ENCODE measurements at regions not wholly inside any gene's neighbourhood (a gene's known extent, or its start where the extent isn't known, plus 50 kb on each side); places are given as distances from the start of the nearest gene placed in this dataset.

DNA sequence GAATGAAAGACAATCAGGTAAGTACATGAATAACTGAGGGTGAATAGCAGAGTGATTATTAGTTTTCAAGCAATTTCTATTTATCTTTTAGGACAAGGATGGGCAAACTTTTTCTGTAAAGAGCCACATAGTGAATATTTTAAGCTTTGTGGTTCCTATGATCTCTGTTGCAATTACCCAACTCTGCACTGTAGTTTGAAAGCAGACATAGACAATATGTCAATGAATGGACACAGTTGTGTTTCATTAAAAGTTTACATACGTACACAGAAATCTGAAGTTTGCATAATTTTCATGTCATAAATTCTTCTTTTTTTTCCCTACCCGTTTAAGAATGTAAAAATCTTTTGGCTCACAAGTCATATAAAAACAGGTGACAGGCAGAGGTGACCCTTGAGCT is 71.4 kb downstream of the ZNF281 start:
- no peak overlapping the region for H4K8ac ChIP-seq (ENCODE audit: low read length)
- H2BK12ac ChIP-seq (ENCODE audit: low read length in 2 of 2), result no peak overlapping the region
- H3K4me1 ChIP-seq (ENCODE audit: control insufficient read depth, insufficient read depth, low read depth, low read length), result peaks cover 2% of the 10 kb centered on the region
- no peak overlapping the region for H2BK5ac ChIP-seq (ENCODE audit: low read depth, low read length, poor library complexity, severe bottlenecking)
- H3K18ac ChIP-seq (ENCODE audit: low read depth in 1 of 2, low read length in 2 of 2), result no peak overlapping the region
- no peak overlapping the region for H2BK15ac ChIP-seq (ENCODE audit: low read depth, poor library complexity, severe bottlenecking)
- H3K4me2 ChIP-seq (ENCODE audit: low read length, poor library complexity, severe bottlenecking), result no peak overlapping the region
- H3K79me1 ChIP-seq (replicated peaks; ENCODE audit: low read length, poor library complexity, severe bottlenecking), result no peaks in the 10 kb centered on the region
- no peak overlapping the region for H3K14ac ChIP-seq (ENCODE audit: low read length in 2 of 2)
- H3K9me3 ChIP-seq (ENCODE audit: control insufficient read depth, low read length), result no peaks in the 10 kb centered on the region
- no peak overlapping the region for H2AFZ ChIP-seq (ENCODE audit: low read depth, low read length)
- H3K27me3 ChIP-seq (ENCODE audit: control insufficient read depth in 1 of 2, insufficient read depth in 1 of 2, low read length in 2 of 2), result no peaks in the 10 kb centered on the region
- no peak for DNase-seq
- no peak overlapping the region for H3K4me3 ChIP-seq (ENCODE audit: insufficient read depth in 1 of 2, low read depth in 1 of 2, low read length in 2 of 2)
- no peak overlapping the region for H3K27ac ChIP-seq (ENCODE audit: low read length, poor library complexity, severe bottlenecking)
- H2AK5ac ChIP-seq (ENCODE audit: low read length, severe bottlenecking), result no peak overlapping the region
- no peak overlapping the region for H4K91ac ChIP-seq (ENCODE audit: low read length)
- WGBS, result 100% methylated on average over 1 of the region's 2 CpGs
- no peak overlapping the region for H3K23ac ChIP-seq (ENCODE audit: low read length in 2 of 2)
- H3K36me3 ChIP-seq (ENCODE audit: control insufficient read depth in 1 of 2, insufficient read depth in 2 of 2, low read depth in 1 of 2, low read length in 2 of 2), result no peaks in the 10 kb centered on the region
- no peak overlapping the region for H3K9ac ChIP-seq (ENCODE audit: low read length)
- H3K4ac ChIP-seq (ENCODE audit: low read depth in 1 of 2, low read length in 2 of 2), result no peak overlapping the region
- no peak overlapping the region for H2BK120ac ChIP-seq (ENCODE audit: low read depth, low read length)

DNA sequence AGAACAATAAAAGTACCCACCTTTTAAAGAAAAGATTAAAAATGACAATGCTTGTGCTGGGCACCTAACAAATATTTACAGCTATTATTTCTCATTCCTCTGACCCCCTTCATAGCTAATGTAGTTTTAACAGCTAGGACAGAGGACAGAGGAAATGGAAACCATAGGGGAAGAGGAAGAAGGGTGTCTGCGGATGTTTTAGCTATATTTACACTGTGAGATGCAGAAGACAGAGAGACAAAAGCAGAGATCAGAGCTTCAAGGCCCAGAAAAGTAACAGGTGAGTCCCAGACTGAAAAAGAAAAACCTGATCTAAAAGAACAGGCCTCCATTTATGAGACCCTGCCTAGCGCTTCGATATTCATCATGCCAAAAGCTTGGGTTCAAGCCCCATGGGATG is 72.0 kb downstream of the ZNF281 start:
- Histone ChIP-seq H3K36me3 (ENCODE audit: control insufficient read depth in 1 of 2, insufficient read depth in 2 of 2, low read depth in 1 of 2, low read length in 2 of 2) (no peaks in the 10 kb centered on the region), H3K27me3 (ENCODE audit: control insufficient read depth in 1 of 2, insufficient read depth in 1 of 2, low read length in 2 of 2) (no peaks in the 10 kb centered on the region), H3K14ac (ENCODE audit: low read length in 2 of 2) (no peak overlapping the region), H3K27ac (ENCODE audit: low read length, poor library complexity, severe bottlenecking) (no peak overlapping the region), H2BK5ac (ENCODE audit: low read depth, low read length, poor library complexity, severe bottlenecking) (no peak overlapping the region), H3K4ac (ENCODE audit: low read depth in 1 of 2, low read length in 2 of 2) (peak overlapping the region in 1 of 2 experiments; percentile 61), H2BK120ac (ENCODE audit: low read depth, low read length) (peak overlapping the region; percentile 39), H3K79me1 (replicated peaks; ENCODE audit: low read length, poor library complexity, severe bottlenecking) (no peaks in the 10 kb centered on the region), H4K91ac (ENCODE audit: low read length) (no peak overlapping the region), H3K4me2 (ENCODE audit: low read length, poor library complexity, severe bottlenecking) (no peak overlapping the region), H4K8ac (ENCODE audit: low read length) (no peak overlapping the region), H3K4me1 (ENCODE audit: control insufficient read depth, insufficient read depth, low read depth, low read length) (peaks cover 2% of the 10 kb centered on the region), H2BK12ac (ENCODE audit: low read length in 2 of 2) (no peak overlapping the region), H3K9me3 (ENCODE audit: control insufficient read depth, low read length) (no peaks in the 10 kb centered on the region), H3K23ac (ENCODE audit: low read length in 2 of 2) (no peak overlapping the region), H2AK5ac (ENCODE audit: low read length, severe bottlenecking) (peak overlapping the region; percentile 22), H3K9ac (ENCODE audit: low read length) (no peak overlapping the region), H2BK15ac (ENCODE audit: low read depth, poor library complexity, severe bottlenecking) (no peak overlapping the region), H3K18ac (ENCODE audit: low read depth in 1 of 2, low read length in 2 of 2) (peak overlapping the region in 1 of 2 experiments; percentile 34), H2AFZ (ENCODE audit: low read depth, low read length) (no peak overlapping the region), H3K4me3 (ENCODE audit: insufficient read depth in 1 of 2, low read depth in 1 of 2, low read length in 2 of 2) (no peak overlapping the region)
- 100% methylated on average over 3 of the region's 3 CpGs for WGBS
- DNase-seq, result no peak

DNA sequence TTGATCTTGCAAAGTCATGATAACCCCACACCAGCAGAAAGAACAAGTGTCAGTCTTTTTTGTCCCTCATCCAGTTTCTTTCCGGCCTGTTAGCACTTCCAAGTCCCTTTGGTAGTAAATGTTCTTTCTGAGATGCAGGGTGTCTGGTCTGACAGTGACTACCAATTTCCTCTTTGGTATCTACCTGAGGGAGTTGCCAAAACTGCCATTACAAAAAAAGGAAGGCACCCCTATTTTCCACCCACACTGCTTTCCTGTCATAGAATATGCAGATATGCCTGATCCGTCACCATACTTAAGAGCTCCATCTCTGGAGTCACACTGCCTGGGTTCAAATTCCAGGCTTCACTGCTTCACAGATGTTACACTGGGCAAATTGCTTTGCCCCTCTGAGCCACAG is 72.4 kb downstream of the ZNF281 start:
- H3K9me3 ChIP-seq (ENCODE audit: control insufficient read depth, low read length), result no peaks in the 10 kb centered on the region
- no peak overlapping the region for H3K9ac ChIP-seq (ENCODE audit: low read length)
- H3K4me3 ChIP-seq (ENCODE audit: insufficient read depth in 1 of 2, low read depth in 1 of 2, low read length in 2 of 2), result no peak overlapping the region
- H4K91ac ChIP-seq (ENCODE audit: low read length), result no peak overlapping the region
- no peak for DNase-seq
- no peaks in the 10 kb centered on the region for H3K27me3 ChIP-seq (ENCODE audit: control insufficient read depth in 1 of 2, insufficient read depth in 1 of 2, low read length in 2 of 2)
- no peak overlapping the region for H2BK5ac ChIP-seq (ENCODE audit: low read depth, low read length, poor library complexity, severe bottlenecking)
- peaks cover 2% of the 10 kb centered on the region for H3K4me1 ChIP-seq (ENCODE audit: control insufficient read depth, insufficient read depth, low read depth, low read length)
- no peak overlapping the region for H3K4me2 ChIP-seq (ENCODE audit: low read length, poor library complexity, severe bottlenecking)
- no peak overlapping the region for H3K23ac ChIP-seq (ENCODE audit: low read length in 2 of 2)
- no peak overlapping the region for H3K14ac ChIP-seq (ENCODE audit: low read length in 2 of 2)
- no peak overlapping the region for H2AFZ ChIP-seq (ENCODE audit: low read depth, low read length)
- H3K18ac ChIP-seq (ENCODE audit: low read depth in 1 of 2, low read length in 2 of 2), result no peak overlapping the region
- H3K79me1 ChIP-seq (replicated peaks; ENCODE audit: low read length, poor library complexity, severe bottlenecking), result no peaks in the 10 kb centered on the region
- peak overlapping the region; percentile 54 for H2AK5ac ChIP-seq (ENCODE audit: low read length, severe bottlenecking)
- peak overlapping the region in 1 of 2 experiments; percentile 23 for H2BK12ac ChIP-seq (ENCODE audit: low read length in 2 of 2)
- H4K8ac ChIP-seq (ENCODE audit: low read length), result no peak overlapping the region
- H2BK120ac ChIP-seq (ENCODE audit: low read depth, low read length), result no peak overlapping the region
- peak overlapping the region in 1 of 2 experiments; percentile 49 for H3K4ac ChIP-seq (ENCODE audit: low read depth in 1 of 2, low read length in 2 of 2)
- H2BK15ac ChIP-seq (ENCODE audit: low read depth, poor library complexity, severe bottlenecking), result no peak overlapping the region
- 68% methylated on average over 2 of the region's 2 CpGs for WGBS
- H3K36me3 ChIP-seq (ENCODE audit: control insufficient read depth in 1 of 2, insufficient read depth in 2 of 2, low read depth in 1 of 2, low read length in 2 of 2), result no peaks in the 10 kb centered on the region
- H3K27ac ChIP-seq (ENCODE audit: low read length, poor library complexity, severe bottlenecking), result no peak overlapping the region

DNA sequence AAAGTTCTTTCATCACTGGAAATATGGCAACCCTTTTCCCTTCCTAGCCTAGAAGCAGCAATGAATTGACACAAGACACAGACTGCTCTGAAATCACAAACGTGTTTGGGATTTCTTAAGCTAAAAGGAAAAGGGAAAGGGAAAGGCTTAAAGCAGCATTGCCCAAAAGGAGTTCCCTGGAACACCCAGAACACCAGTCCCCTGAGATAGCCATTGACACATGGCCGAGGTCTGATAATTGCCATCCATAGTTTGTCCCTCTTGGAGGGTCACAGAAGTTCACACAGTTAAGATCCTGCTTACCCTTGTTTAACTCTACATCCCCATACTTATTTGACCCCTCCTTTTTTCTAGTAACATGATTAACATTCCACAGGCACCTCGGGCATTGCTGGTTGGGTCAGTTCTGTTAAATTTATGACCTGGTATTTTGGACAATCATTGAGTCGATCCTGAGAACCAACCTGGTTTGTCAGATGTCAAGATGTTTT is 72.9 kb downstream of the ZNF281 start:
- 7% methylated on average over 4 of the region's 4 CpGs for WGBS

More for the DNA sequence above, 72.9 kb downstream of the ZNF281 start:
- Histone ChIP-seq H3K36me3 (ENCODE audit: control insufficient read depth in 1 of 2, insufficient read depth in 2 of 2, low read depth in 1 of 2, low read length in 2 of 2) (no peaks in the 10 kb centered on the region), H2BK5ac (ENCODE audit: low read depth, low read length, poor library complexity, severe bottlenecking) (no peak overlapping the region), H3K79me1 (replicated peaks; ENCODE audit: low read length, poor library complexity, severe bottlenecking) (no peaks in the 10 kb centered on the region), H3K18ac (ENCODE audit: low read depth in 1 of 2, low read length in 2 of 2) (peak overlapping the region in 1 of 2 experiments; percentile 26), H3K27ac (ENCODE audit: low read length, poor library complexity, severe bottlenecking) (peak overlapping the region; percentile 4), H2AK5ac (ENCODE audit: low read length, severe bottlenecking) (no peak overlapping the region), H4K8ac (ENCODE audit: low read length) (peak overlapping the region; percentile 7), H3K4me1 (ENCODE audit: control insufficient read depth, insufficient read depth, low read depth, low read length) (no peaks in the 10 kb centered on the region), H4K91ac (ENCODE audit: low read length) (no peak overlapping the region), H3K27me3 (ENCODE audit: control insufficient read depth in 1 of 2, insufficient read depth in 1 of 2, low read length in 2 of 2) (no peaks in the 10 kb centered on the region), H2BK120ac (ENCODE audit: low read depth, low read length) (peak overlapping the region; percentile 54), H3K9me3 (ENCODE audit: control insufficient read depth, low read length) (no peaks in the 10 kb centered on the region), H3K23ac (ENCODE audit: low read length in 2 of 2) (no peak overlapping the region), H2BK12ac (ENCODE audit: low read length in 2 of 2) (peak overlapping the region; percentile 23 to 28), H3K14ac (ENCODE audit: low read length in 2 of 2) (no peak overlapping the region), H3K4ac (ENCODE audit: low read depth in 1 of 2, low read length in 2 of 2) (peak overlapping the region; percentile 0 to 9), H3K4me2 (ENCODE audit: low read length, poor library complexity, severe bottlenecking) (no peak overlapping the region), H2BK15ac (ENCODE audit: low read depth, poor library complexity, severe bottlenecking) (no peak overlapping the region), H3K9ac (ENCODE audit: low read length) (no peak overlapping the region), H3K4me3 (ENCODE audit: insufficient read depth in 1 of 2, low read depth in 1 of 2, low read length in 2 of 2) (no peak overlapping the region), H2AFZ (ENCODE audit: low read depth, low read length) (no peak overlapping the region)
- DNase-seq, result peak; percentile 56

All from mesenchymal stem cell (in vitro differentiated cells and primary cell).